Liver (tissue), 8 donors: ENCODE measurements at regions not wholly inside any gene's neighbourhood (a gene's known extent, or its start where the extent isn't known, plus 50 kb on each side); places are given as distances from the start of the nearest gene placed in this dataset.

ENCODE experiments used
- DNase-seq: peaks from one replicate; pipeline ENCODE4 v3.0.0-alpha.2; 2017; ENCODE audit warnings: low spot score
- H3K27ac ChIP-seq, 2 donors: one replicate each; pipeline ENCODE4 v1.7.0; 2013; ENCODE audit warnings: inconsistent platforms in 2 of 2, low read length in 2 of 2, control low read depth in 1 of 2, low read depth in 1 of 2, mild to moderate bottlenecking in 1 of 2
- H3K27me3 ChIP-seq, 4 donors: one replicate each; pipeline versions ENCODE4 v1.6.1 to v1.7.0; 2013; ENCODE audit warnings: low read length in 3 of 4, inconsistent platforms in 1 of 4, mild to moderate bottlenecking in 1 of 4, moderate library complexity in 1 of 4; ENCODE audit not compliant: control insufficient read depth in 4 of 4, insufficient read depth in 4 of 4
- H3K36me3 ChIP-seq, 4 donors: one replicate each; pipeline versions ENCODE4 v1.6.1 to v1.7.0; 2013; ENCODE audit warnings: low read length in 3 of 4, mild to moderate bottlenecking in 3 of 4, low read depth in 1 of 4, moderate library complexity in 1 of 4; ENCODE audit not compliant: control insufficient read depth in 4 of 4, insufficient read depth in 3 of 4
- H3K4me1 ChIP-seq, 4 donors: one replicate each; pipeline versions ENCODE4 v1.6.1 to v1.7.0; 2013; ENCODE audit warnings: low read length in 3 of 4, mild to moderate bottlenecking in 3 of 4, moderate library complexity in 1 of 4; ENCODE audit not compliant: control insufficient read depth in 4 of 4, insufficient read depth in 4 of 4
- H3K4me3 ChIP-seq, 3 donors: one replicate each; pipeline versions ENCODE4 v1.6.1 to v1.7.0; 2013; ENCODE audit warnings: low read length in 3 of 3, control low read depth in 1 of 3, low read depth in 1 of 3, mild to moderate bottlenecking in 1 of 3
- H3K9ac ChIP-seq, 2 donors: one replicate each; pipeline ENCODE4 v1.7.0; 2013; ENCODE audit warnings: low read length in 2 of 2, mild to moderate bottlenecking in 2 of 2, moderate library complexity in 2 of 2, control low read depth in 1 of 2, low read depth in 1 of 2
- H3K9me3 ChIP-seq, 4 donors: one replicate each; pipeline versions ENCODE4 v1.6.1 to v1.7.0; 2013; ENCODE audit warnings: low read length in 3 of 4; ENCODE audit not compliant: control insufficient read depth in 4 of 4
- ATF3 ChIP-seq: IDR thresholded peaks from 2 replicates; pipeline ENCODE4 v1.6.1; 2016; ENCODE audit warnings: antibody characterized with exemption
- CTCF ChIP-seq: fragments of 150-350 bp; IDR thresholded peaks from 2 replicates; pipeline ENCODE4 v1.5.1; 2017; ENCODE audit warnings: improper control_type of control experiment, low read depth, low read length; ENCODE audit not compliant: missing input control
- EGR1 ChIP-seq, 2 donors: IDR thresholded peaks; 2 replicates each; pipeline ENCODE4 v1.6.1; 2016 to 2018; ENCODE audit warnings: antibody characterized with exemption in 2 of 2, low read depth in 2 of 2
- FOXA1 ChIP-seq: IDR thresholded peaks from 2 replicates; pipeline ENCODE4 v1.6.1; 2016; ENCODE audit warnings: antibody characterized with exemption
- FOXA2 ChIP-seq: IDR thresholded peaks from 2 replicates; pipeline ENCODE4 v1.6.1; 2016; ENCODE audit warnings: antibody characterized with exemption
- GABPA ChIP-seq, 2 donors: IDR thresholded peaks in 1 of 2; conservative IDR thresholded peaks in 1 of 2; 2 replicates each; pipeline ENCODE4 v1.6.1; 2016; ENCODE audit warnings: antibody characterized with exemption in 2 of 2, mild to moderate bottlenecking in 1 of 2, moderate library complexity in 1 of 2
- HNF4A ChIP-seq, 2 donors: conservative IDR thresholded peaks; 2 replicates each; pipeline ENCODE4 v1.6.1; 2016; ENCODE audit warnings: antibody characterized with exemption in 2 of 2, mild to moderate bottlenecking in 2 of 2
- HNF4G ChIP-seq: IDR thresholded peaks from 2 replicates; pipeline ENCODE4 v1.6.1; 2016; ENCODE audit warnings: antibody characterized with exemption
- JUND ChIP-seq, 2 donors: IDR thresholded peaks; 2 replicates each; pipeline ENCODE4 v1.6.1; 2016; ENCODE audit warnings: antibody characterized with exemption in 2 of 2
- MAX ChIP-seq: IDR thresholded peaks from 2 replicates; pipeline ENCODE4 v1.6.1; 2016; ENCODE audit warnings: antibody characterized with exemption
- NR2F2 ChIP-seq: IDR thresholded peaks from 2 replicates; pipeline ENCODE4 v1.6.1; 2016; ENCODE audit warnings: antibody characterized with exemption
- RAD21 ChIP-seq, 2 donors: IDR thresholded peaks; 2 replicates each; pipeline ENCODE4 v1.6.1; 2016; ENCODE audit warnings: antibody characterized with exemption in 2 of 2, mild to moderate bottlenecking in 2 of 2
- RXRA ChIP-seq, 2 donors: IDR thresholded peaks; 2 replicates each; pipeline ENCODE4 v1.6.1; 2017 to 2018; ENCODE audit warnings: antibody characterized with exemption in 2 of 2, mild to moderate bottlenecking in 1 of 2
- SP1 ChIP-seq: IDR thresholded peaks from 2 replicates; pipeline ENCODE4 v1.6.1; 2018; ENCODE audit warnings: antibody characterized with exemption, mild to moderate bottlenecking
- TAF1 ChIP-seq: conservative IDR thresholded peaks from 2 replicates; pipeline ENCODE4 v1.6.1; 2016; ENCODE audit warnings: antibody characterized with exemption, mild to moderate bottlenecking
- YY1 ChIP-seq: IDR thresholded peaks from 2 replicates; pipeline ENCODE4 v1.6.1; 2016; ENCODE audit warnings: antibody characterized with exemption, mild to moderate bottlenecking
- ZBTB33 ChIP-seq: IDR thresholded peaks from 2 replicates; pipeline ENCODE4 v1.6.1; 2016; ENCODE audit warnings: antibody characterized with exemption
- WGBS: extraction: QIAGEN DNeasy Blood & Tissue Kit; methylation state at CpG from one replicate; pipeline ENCODE4 v1.1.7; 2013; 5-methylcytosine and 5-hydroxymethylcytosine counted together
- TF ChIP-seq, protein P1 (sequence below): IDR thresholded peaks from 2 replicates; pipeline ENCODE4 v1.6.1; 2016; ENCODE audit warnings: antibody characterized with exemption, mild to moderate bottlenecking
- donor health status: healthy.
- donor health status: healthy.
- donor health status: healthy.
- donor health status: healthy.
- donor health status: healthy.

DNA sequence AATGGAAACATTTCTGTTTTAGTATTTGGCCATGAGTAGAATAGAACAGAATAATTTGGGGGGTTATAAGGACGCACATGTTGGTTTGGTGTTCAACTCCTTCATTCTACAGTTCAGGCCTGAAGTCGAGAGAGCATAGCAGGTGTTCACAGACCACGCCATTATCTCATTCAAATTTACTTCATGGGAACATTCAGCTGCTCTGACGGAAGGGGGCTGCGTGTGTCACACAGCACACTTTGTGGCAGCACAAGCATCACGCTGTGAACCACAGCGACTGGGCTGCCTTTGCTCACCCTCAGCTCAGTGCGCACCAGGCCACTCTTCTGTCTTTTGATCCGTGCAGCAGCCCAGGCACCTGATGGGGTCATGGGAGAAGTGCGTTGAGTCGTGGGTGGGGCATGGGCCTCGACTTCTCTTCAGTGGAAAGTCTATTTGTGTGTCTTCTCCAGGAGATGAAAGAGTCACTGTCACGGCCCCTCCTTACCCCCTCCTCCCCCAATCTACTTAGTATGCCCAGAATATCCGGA is 348.6 kb upstream of the SALL3 start:
- no peak overlapping the region for H3K9ac ChIP-seq
- DNase-seq = no peak
- no peak overlapping the region for H3K27ac ChIP-seq
- TF ChIP-seq RAD21 (IDR thresholded peaks at IDR 0.05) (no peak), CTCF (no peak), MAX (no peak), YY1 (no peak), HNF4G (no peak), FOXA1 (no peak), SP1 (no peak), HNF4A (conservative IDR thresholded peaks at IDR 0.05) (no peak), NR2F2 (no peak), FOXA2 (no peak), TAF1 (no peak), JUND (IDR thresholded peaks at IDR 0.05) (no peak), ATF3 (no peak), RXRA (IDR thresholded peaks at IDR 0.05) (no peak), GABPA (IDR thresholded peaks at IDR 0.05 in 1 of 2, conservative IDR thresholded peaks at IDR 0.05 in 1 of 2) (no peak)
- TF ChIP-seq, protein P1, sequence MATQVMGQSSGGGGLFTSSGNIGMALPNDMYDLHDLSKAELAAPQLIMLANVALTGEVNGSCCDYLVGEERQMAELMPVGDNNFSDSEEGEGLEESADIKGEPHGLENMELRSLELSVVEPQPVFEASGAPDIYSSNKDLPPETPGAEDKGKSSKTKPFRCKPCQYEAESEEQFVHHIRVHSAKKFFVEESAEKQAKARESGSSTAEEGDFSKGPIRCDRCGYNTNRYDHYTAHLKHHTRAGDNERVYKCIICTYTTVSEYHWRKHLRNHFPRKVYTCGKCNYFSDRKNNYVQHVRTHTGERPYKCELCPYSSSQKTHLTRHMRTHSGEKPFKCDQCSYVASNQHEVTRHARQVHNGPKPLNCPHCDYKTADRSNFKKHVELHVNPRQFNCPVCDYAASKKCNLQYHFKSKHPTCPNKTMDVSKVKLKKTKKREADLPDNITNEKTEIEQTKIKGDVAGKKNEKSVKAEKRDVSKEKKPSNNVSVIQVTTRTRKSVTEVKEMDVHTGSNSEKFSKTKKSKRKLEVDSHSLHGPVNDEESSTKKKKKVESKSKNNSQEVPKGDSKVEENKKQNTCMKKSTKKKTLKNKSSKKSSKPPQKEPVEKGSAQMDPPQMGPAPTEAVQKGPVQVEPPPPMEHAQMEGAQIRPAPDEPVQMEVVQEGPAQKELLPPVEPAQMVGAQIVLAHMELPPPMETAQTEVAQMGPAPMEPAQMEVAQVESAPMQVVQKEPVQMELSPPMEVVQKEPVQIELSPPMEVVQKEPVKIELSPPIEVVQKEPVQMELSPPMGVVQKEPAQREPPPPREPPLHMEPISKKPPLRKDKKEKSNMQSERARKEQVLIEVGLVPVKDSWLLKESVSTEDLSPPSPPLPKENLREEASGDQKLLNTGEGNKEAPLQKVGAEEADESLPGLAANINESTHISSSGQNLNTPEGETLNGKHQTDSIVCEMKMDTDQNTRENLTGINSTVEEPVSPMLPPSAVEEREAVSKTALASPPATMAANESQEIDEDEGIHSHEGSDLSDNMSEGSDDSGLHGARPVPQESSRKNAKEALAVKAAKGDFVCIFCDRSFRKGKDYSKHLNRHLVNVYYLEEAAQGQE = no peak
- H3K27me3 ChIP-seq = peaks cover 0 to 5% (median 0%) of the 10 kb centered on the region in 4 donors
- no peaks in the 10 kb centered on the region for H3K36me3 ChIP-seq
- 77% methylated on average over 14 of the region's 14 CpGs for WGBS
- H3K9me3 ChIP-seq = peaks cover 0 to 2% (median 0%) of the 10 kb centered on the region in 4 donors
- no peak overlapping the region for H3K4me3 ChIP-seq
- H3K4me1 ChIP-seq = no peaks in the 10 kb centered on the region

DNA sequence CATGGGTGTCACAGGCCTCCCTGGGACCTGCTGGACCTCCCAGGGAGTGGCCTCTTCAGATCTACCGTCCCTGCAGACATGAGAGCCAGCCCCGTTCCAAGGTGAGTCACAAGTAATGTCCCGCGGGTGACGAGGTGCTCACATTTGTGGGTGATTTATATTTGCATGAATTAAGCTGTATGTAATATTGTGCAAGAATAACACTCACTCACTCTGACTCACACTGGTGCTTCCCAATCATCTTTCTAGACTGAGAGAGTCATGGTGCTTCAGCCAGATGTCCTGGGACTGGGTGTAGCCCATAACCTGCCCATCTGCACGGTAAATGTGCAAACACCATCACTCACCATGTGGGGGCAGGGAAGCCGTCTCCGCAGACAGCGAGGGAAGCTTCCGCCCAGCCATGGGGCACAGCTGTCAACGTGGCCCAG is 347.5 kb upstream of the SALL3 start:
- Histone ChIP-seq H3K27ac (no peak overlapping the region), H3K9ac (no peak overlapping the region), H3K4me1 (no peaks in the 10 kb centered on the region), H3K27me3 (peaks cover 0 to 5% (median 0%) of the 10 kb centered on the region in 4 donors), H3K4me3 (no peak overlapping the region), H3K9me3 (peaks cover 0 to 2% (median 0%) of the 10 kb centered on the region in 4 donors), H3K36me3 (no peaks in the 10 kb centered on the region)
- DNase-seq = no peak
- TF ChIP-seq FOXA1 (no peak), ATF3 (no peak), GABPA (IDR thresholded peaks at IDR 0.05 in 1 of 2, conservative IDR thresholded peaks at IDR 0.05 in 1 of 2) (no peak), EGR1 (IDR thresholded peaks at IDR 0.05; ENCODE audit: low read depth in 2 of 2) (no peak), RAD21 (IDR thresholded peaks at IDR 0.05) (no peak), CTCF (no peak), ZBTB33 (no peak), TAF1 (no peak), FOXA2 (no peak), NR2F2 (no peak), MAX (no peak), JUND (IDR thresholded peaks at IDR 0.05) (no peak)
- WGBS = 80% methylated on average over 11 of the region's 11 CpGs
